ENCODE measurements at regions not wholly inside any gene's neighbourhood (a gene's known extent, or its start where the extent isn't known, plus 50 kb on each side); places are given as distances from the start of the nearest gene placed in this dataset.
"Not testable (repeated sequence)": the region's sequence is repeated elsewhere in the genome, so short reads cannot be mapped to it uniquely, and the experiment has no call there.

GRCh38 chr3:198147993-198148392 is 188.0 kb downstream of the LMLN start:
- DNase-seq (ENCODE audit: low read depth), result not testable (repeated sequence)

DNA sequence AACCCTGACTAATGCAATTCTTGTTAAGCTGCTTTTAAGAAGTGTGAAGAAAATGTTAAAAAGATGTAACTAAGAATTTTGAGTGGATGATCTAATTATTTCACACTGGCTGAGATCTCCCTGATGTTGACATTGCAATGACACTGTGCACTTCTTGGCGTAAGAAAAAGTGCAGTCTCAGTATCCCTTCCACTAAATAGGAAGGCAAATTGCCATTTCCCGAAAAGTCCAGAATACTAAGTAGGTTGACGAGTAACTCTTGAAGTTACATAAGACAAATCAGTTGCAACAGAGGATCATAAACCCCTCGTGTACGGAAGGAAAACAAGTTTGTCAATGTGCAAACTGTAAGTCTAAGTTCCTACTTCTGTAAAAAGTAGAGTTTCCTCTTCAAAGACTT is 189.9 kb downstream of the LMLN start:
- not testable (repeated sequence) for DNase-seq (ENCODE audit: low read depth)

- not testable (repeated sequence) for DNase-seq (ENCODE audit: low read depth)
These were observed 191.8 kb downstream of the LMLN start for GRCh38 chr3:198151867-198152266.

DNA sequence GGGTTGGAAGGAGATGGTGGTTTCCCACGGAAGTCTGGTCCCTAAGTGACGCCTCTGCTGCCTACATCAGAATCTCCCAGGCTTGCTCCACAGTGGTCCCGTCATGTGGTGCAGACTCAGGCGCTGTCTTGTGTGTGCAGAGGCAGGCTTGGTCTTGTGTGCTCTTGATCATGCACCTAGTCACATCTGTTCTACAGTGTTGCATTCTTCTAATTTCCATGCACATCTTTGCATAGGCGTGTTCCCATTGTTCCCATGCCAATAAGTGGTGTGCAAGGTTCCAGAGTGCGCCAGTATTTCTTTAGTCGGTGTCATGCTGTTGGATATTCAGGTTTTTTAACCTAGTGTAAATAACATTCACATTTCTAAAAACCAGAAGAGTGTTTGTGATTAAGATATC is 195.8 kb downstream of the LMLN start:
- DNase-seq (ENCODE audit: low read depth), result not testable (repeated sequence)

GRCh38 chr3:198157231-198157868 is 197.3 kb downstream of the LMLN start:
- DNase-seq (ENCODE audit: low read depth), result not testable (repeated sequence)

DNA sequence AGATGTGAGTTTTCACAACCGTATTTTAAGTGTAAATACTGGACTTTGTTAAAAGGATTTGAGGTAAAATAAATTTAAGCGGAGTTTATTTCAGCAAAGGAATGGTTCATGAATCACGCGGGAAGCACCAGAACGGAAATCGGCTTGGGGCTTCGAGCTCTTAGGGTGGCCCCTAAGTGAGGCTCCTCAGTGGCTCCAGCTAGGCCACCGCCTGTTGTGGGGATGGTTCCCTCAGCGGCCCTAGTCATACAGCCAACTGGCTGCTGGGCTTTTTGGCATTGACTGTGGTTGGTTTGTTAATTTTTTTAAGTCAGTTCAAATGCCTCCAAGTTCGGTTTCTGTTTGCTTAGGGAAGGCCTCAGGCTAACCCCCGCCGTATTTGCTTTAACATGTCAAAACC is 198.0 kb downstream of the LMLN start:
- DNase-seq (ENCODE audit: low read depth), result not testable (repeated sequence)

DNA sequence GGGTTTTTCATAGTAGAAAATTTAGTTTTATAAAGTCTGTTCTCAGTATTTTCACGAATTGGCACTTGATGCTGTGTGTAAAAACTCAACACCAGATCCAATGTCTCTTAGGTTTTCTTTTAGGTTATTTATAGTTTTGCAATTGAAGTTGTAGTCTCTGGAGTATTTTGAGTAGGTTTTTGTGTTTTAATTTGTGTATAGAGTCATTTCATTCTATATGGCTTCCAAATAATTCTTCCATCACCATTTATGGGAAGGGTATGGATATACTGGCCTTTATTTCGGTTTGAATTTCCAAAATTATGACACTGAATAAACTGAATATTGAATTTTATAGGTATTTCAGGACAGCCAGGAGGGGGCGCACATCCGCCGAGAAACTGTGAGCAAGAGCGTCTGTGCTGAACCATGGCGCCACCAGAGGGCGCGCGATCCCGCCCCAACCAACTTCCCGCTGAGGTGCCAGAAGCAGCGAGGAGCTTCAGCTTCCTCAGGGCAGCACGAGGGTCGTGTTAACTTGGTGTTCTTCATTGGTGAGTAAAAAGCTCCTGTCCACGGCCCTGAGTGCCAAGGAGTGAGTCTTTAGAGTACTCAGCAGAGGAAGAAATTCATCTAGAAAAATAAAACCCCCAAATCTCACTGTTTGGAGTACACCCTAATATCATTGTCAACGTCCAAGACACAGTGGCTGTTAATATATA is 207.5 kb downstream of the LMLN start:
- peak; percentile 50 for DNase-seq (ENCODE audit: low read depth)

DNA sequence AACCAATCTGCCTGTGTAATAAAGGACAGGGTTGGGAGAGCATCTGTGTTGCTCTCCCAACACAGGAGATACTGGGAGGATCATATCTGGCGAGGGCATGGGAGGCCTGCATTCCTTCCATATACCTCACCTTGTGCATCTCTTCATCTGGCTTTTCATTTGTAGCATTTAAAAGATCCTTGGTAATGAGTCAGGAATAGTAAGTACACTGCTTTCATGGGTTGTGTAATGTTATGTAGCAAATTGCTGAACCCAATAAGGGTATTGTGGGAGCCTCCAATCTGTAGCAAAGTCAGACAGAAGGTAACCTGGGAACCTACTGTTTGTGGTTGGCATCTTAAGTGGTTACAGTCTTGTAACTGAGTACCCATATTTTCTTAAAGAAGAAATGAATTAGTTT is 210.8 kb downstream of the LMLN start:
- not testable (repeated sequence) for DNase-seq (ENCODE audit: low read depth)

DNA sequence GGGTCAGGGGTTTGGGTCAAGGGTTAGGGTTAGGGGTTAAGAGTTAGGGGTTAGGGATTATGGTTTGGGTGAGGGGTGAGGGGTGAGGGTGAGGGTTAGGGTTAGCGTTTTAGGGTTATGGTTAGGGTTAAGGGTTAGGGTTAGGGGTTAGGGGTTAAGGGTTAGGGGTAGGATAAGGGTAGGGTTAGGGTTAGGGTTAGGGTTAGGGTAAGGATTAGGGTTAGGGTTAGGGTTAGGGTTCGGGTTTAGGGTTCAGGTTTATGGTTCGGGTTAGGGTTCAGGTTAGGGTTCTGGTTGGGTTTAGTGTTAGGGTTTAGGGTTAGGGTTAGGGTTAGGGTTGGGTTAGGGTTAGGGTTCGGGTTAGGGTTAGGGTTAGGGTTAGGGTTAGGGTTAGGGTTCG is 213.1 kb downstream of the LMLN start:
- DNase-seq (ENCODE audit: low read depth), result not testable (repeated sequence)

- not testable (repeated sequence) for DNase-seq (ENCODE audit: low read depth)
These were observed 214.0 kb downstream of the LMLN start for GRCh38 chr3:198173929-198174574.
